Hepatocyte (in vitro differentiated cells): ENCODE measurements at regions not wholly inside any gene's neighbourhood (a gene's known extent, or its start where the extent isn't known, plus 50 kb on each side); places are given as distances from the start of the nearest gene placed in this dataset.

Experiments used
- CTCF ChIP-seq: fragments of 200-600 bp; sonication (generic); IDR thresholded peaks from 2 replicates; pipeline ENCODE4 v1.5.1; 2016; ENCODE audit warnings: antibody characterized with exemption, mild to moderate bottlenecking; ENCODE audit not compliant: poor library complexity
- EZH2 ChIP-seq: fragments of 200-600 bp; sonication (generic); IDR thresholded peaks from 2 replicates; pipeline ENCODE4 v1.6.1; 2016; ENCODE audit warnings: antibody characterized with exemption, mild to moderate bottlenecking, borderline replicate concordance
- EZH2phosphoT487 ChIP-seq: fragments of 200-600 bp; sonication (generic); IDR thresholded peaks from one replicate; pipeline ENCODE4 v1.6.1; 2018; ENCODE audit warnings: antibody characterized with exemption, mild to moderate bottlenecking, low read depth, moderate library complexity; ENCODE audit not compliant: unreplicated experiment, severe bottlenecking

DNA sequence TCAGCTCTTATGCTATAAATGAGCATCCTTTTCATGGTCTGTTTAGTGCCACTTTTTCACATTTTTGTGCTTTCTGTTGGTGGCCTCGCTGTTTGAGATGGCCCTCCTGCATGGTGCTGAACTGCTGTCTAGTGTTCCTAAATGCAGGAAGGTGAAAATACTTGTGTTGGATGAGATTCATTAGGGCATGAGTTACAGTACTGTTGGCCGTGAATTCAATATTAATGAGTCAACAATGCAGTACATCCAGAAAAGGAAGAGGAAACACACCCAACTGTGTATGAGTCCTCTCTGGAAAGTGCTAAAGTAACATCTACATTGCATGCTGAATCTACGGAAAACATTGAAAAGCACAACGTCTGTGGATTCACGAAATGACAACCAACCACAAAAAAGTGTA is 124.0 kb downstream of the HERPUD2 start:
- TF ChIP-seq CTCF, result no peak
- no peak for TF ChIP-seq EZH2
- TF ChIP-seq EZH2phosphoT487, result no peak
